AG04449 (cell line): ENCODE measurements at regions not wholly inside any gene's neighbourhood (a gene's known extent, or its start where the extent isn't known, plus 50 kb on each side); places are given as distances from the start of the nearest gene placed in this dataset.
"Not testable (repeated sequence)": the region's sequence is repeated elsewhere in the genome, so short reads cannot be mapped to it uniquely, and the experiment has no call there.

ENCODE experiments used
- CTCF ChIA-PET: fragments of 350-600 bp; formaldehyde crosslinking; extraction: SDS; loops from one replicate; lab custom pipeline; 2021; ENCODE audit warnings: antibody characterized with exemption; lab: Yijun Ruan, JAX
- POLR2A ChIA-PET: fragments of 400-600, 350-600 bp; formaldehyde crosslinking; extraction: SDS; loops from one replicate; lab custom pipeline; 2020; ENCODE audit warnings: antibody characterized with exemption, inconsistent platforms; lab: Yijun Ruan, JAX
- DNase-seq: peaks from one replicate; pipeline ENCODE4 v3.0.0-alpha.2; 2010; ENCODE audit warnings: low read depth, low spot score
- H3K4me3 ChIP-seq: 2 replicates; pipeline ENCODE4 v1.5.1; 2011; ENCODE audit warnings: low read depth, mild to moderate bottlenecking, control low read depth, low read length
- CTCF ChIP-seq: IDR thresholded peaks from one replicate; pipeline ENCODE4 v1.5.1; 2011; ENCODE audit warnings: mild to moderate bottlenecking, moderate library complexity, low read length, control low read depth, inconsistent platforms; ENCODE audit not compliant: insufficient read depth; ENCODE audit errors: missing control alignments

GRCh38 chr15:100733101-100733842, 130.9 kb downstream of the ASB7 start:
- DNase-seq = peak; percentile 33
- CTCF ChIA-PET = interaction anchor here (1.2 to 2.8 kb wide), 3 partner anchors 139 to 275 kb away, joined by 3 to 10 read pairs (median 4); no protein-coding TSS in a partner anchor
- no peak overlapping the region for H3K4me3 ChIP-seq
- POLR2A ChIA-PET = interaction anchor here (0.6 to 1.0 kb wide), 2 partner anchors 43 to 135 kb away, joined by 3 read pairs; no protein-coding TSS in a partner anchor
- no peak for TF ChIP-seq CTCF

GRCh38 chr15:100733843-100734185, 131.4 kb downstream of the ASB7 start:
- H3K4me3 ChIP-seq, DNase-seq: not testable (repeated sequence)
- POLR2A ChIA-PET = interaction anchor here (1.0 kb wide), 1 partner anchor 134 kb away, joined by 3 read pairs; no protein-coding TSS in a partner anchor
- CTCF ChIA-PET = interaction anchor here (1.5 to 2.8 kb wide), 2 partner anchors 138 to 274 kb away, joined by 4 to 10 read pairs; no protein-coding TSS in a partner anchor

GRCh38 chr15:100734586-100734985, 132.2 kb downstream of the ASB7 start:
- ChIA-PET POLR2A (no interaction called here), CTCF (interaction anchor here (0.9 to 2.8 kb wide), 3 partner anchors 9 to 138 kb away, joined by 3 to 10 read pairs (median 4); no protein-coding TSS in a partner anchor)
- DNase-seq = no peak
- no peak for TF ChIP-seq CTCF
- no peak overlapping the region for H3K4me3 ChIP-seq

GRCh38 chr15:100735129-100736053, 133.0 kb downstream of the ASB7 start:
- no peak for DNase-seq
- ChIA-PET POLR2A (no interaction called here), CTCF (interaction anchor here (1.3 to 2.8 kb wide), 2 partner anchors 64 to 137 kb away, joined by 4 to 10 read pairs; no protein-coding TSS in a partner anchor)

GRCh38 chr15:100737214-100737613, 134.8 kb downstream of the ASB7 start:
- ChIA-PET CTCF (interaction anchor here (0.6 to 1.2 kb wide), 2 partner anchors 13 to 115 kb away, joined by 3 to 4 read pairs; no protein-coding TSS in a partner anchor), POLR2A (no interaction called here)
- H3K4me3 ChIP-seq = no peak overlapping the region
- no peak for TF ChIP-seq CTCF
- no peak for DNase-seq

More at GRCh38 chr15:100735129-100736053, 133.0 kb downstream of the ASB7 start:
- no peak overlapping the region for H3K4me3 ChIP-seq
- no peak for TF ChIP-seq CTCF

- TF ChIP-seq CTCF = no peak
- CTCF ChIA-PET = interaction anchor here (0.6 to 1.2 kb wide), 4 partner anchors 10 to 268 kb away, joined by 3 to 4 read pairs (median 3); no protein-coding TSS in a partner anchor
- DNase-seq = no peak
- POLR2A ChIA-PET = no interaction called here
- H3K4me3 ChIP-seq = no peak overlapping the region
These were observed 136.2 kb downstream of the ASB7 start for GRCh38 chr15:100738614-100739013.
